ENCODE measurements at regions not wholly inside any gene's neighbourhood (a gene's known extent, or its start where the extent isn't known, plus 50 kb on each side); places are given as distances from the start of the nearest gene placed in this dataset.
"Not testable (repeated sequence)": the region's sequence is repeated elsewhere in the genome, so short reads cannot be mapped to it uniquely, and the experiment has no call there.

- no peak for DNase-seq (ENCODE audit: low read depth)
Observed at GRCh38 chr1:14392859-14393365, 205.6 kb upstream of the KAZN start.

GRCh38 chr1:14396100-14396499 is 202.4 kb upstream of the KAZN start:
- DNase-seq (ENCODE audit: low read depth): no peak

GRCh38 chr1:14403961-14404645 is 194.4 kb upstream of the KAZN start:
- no peak for DNase-seq (ENCODE audit: low read depth)

- DNase-seq (ENCODE audit: low read depth): no peak
Observed at GRCh38 chr1:14404862-14405301, 193.6 kb upstream of the KAZN start.

GRCh38 chr1:14412235-14412634 is 186.2 kb upstream of the KAZN start:
- no peak for DNase-seq (ENCODE audit: low read depth)

GRCh38 chr1:14413819-14414490 is 184.5 kb upstream of the KAZN start:
- DNase-seq (ENCODE audit: low read depth): no peak

GRCh38 chr1:14415396-14415795 is 183.1 kb upstream of the KAZN start:
- DNase-seq (ENCODE audit: low read depth): no peak

- DNase-seq (ENCODE audit: low read depth): not testable (repeated sequence)
Observed at GRCh38 chr1:14419778-14420218, 178.7 kb upstream of the KAZN start.

- no peak for DNase-seq (ENCODE audit: low read depth)
Observed at GRCh38 chr1:14420686-14421085, 177.8 kb upstream of the KAZN start.

GRCh38 chr1:14421295-14421976 is 177.0 kb upstream of the KAZN start:
- DNase-seq (ENCODE audit: low read depth): no peak

GRCh38 chr1:14421977-14422609 is 176.4 kb upstream of the KAZN start:
- DNase-seq (ENCODE audit: low read depth): no peak

- DNase-seq (ENCODE audit: low read depth): no peak
Observed at GRCh38 chr1:14424325-14425002, 174.0 kb upstream of the KAZN start.

- no peak for DNase-seq (ENCODE audit: low read depth)
Observed at GRCh38 chr1:14426854-14427253, 171.6 kb upstream of the KAZN start.

GRCh38 chr1:14429577-14429976 is 168.9 kb upstream of the KAZN start:
- no peak for DNase-seq (ENCODE audit: low read depth)

GRCh38 chr1:14432728-14433127 is 165.8 kb upstream of the KAZN start:
- DNase-seq (ENCODE audit: low read depth): not testable (repeated sequence)

- DNase-seq (ENCODE audit: low read depth): no peak
Observed at GRCh38 chr1:14435368-14436023, 163.0 kb upstream of the KAZN start.

- no peak for DNase-seq (ENCODE audit: low read depth)
Observed at GRCh38 chr1:14437417-14437918, 161.0 kb upstream of the KAZN start.

GRCh38 chr1:14438127-14438769 is 160.2 kb upstream of the KAZN start:
- DNase-seq (ENCODE audit: low read depth): no peak

GRCh38 chr1:14439015-14439414 is 159.5 kb upstream of the KAZN start:
- DNase-seq (ENCODE audit: low read depth): no peak

GRCh38 chr1:14440166-14440565 is 158.3 kb upstream of the KAZN start:
- no peak for DNase-seq (ENCODE audit: low read depth)

GRCh38 chr1:14440731-14441130 is 157.8 kb upstream of the KAZN start:
- no peak for DNase-seq (ENCODE audit: low read depth)
